ENCODE measurements at regions not wholly inside any gene's neighbourhood (a gene's known extent, or its start where the extent isn't known, plus 50 kb on each side); places are given as distances from the start of the nearest gene placed in this dataset.

- Histone ChIP-seq H3K4me1 (ENCODE audit: control insufficient read depth in 2 of 2, insufficient read depth in 2 of 2, low read length in 2 of 2) (no peaks in the 10 kb centered on the region), H3K27ac (ENCODE audit: low read depth, low read length) (no peak overlapping the region), H3K36me3 (ENCODE audit: control insufficient read depth in 2 of 3, insufficient read depth in 3 of 3, low read length in 3 of 3) (no peaks in the 10 kb centered on the region), H3K4me3 (ENCODE audit: low read length) (no peak overlapping the region), H3K27me3 (ENCODE audit: control insufficient read depth in 2 of 2, insufficient read depth in 2 of 2, low read length in 2 of 2) (no peaks in the 10 kb centered on the region), H3K9me3 (ENCODE audit: control insufficient read depth in 2 of 3, low read length in 3 of 3) (no peaks in the 10 kb centered on the region)
- Mint-ChIP-seq H3K9me3 (peaks cover 0 to 32% (median 7%) of the 10 kb centered on the region in 11 donors), H3K27ac (no peak overlapping the region), H3K36me3 (peaks cover 0 to 3% (median 0%) of the 10 kb centered on the region in 5 donors), H3K4me3 (no peak overlapping the region), H3K4me1 (no peaks in the 10 kb centered on the region), H3K27me3 (no peaks in the 10 kb centered on the region)
- ChIA-PET POLR2A (no interaction called here), CTCF (no interaction called here)
- no peak for ATAC-seq
- intact Hi-C loops (cut with micrococcal nuclease), result no loop called here
- no peak for DNase-seq
These were observed 653.6 kb upstream of the CNTNAP5 start for GRCh38 chr2:123371535-123371934.

GRCh38 chr2:123380370-123380935, 644.6 kb upstream of the CNTNAP5 start:
- H3K4me1 ChIP-seq (ENCODE audit: control insufficient read depth in 2 of 2, insufficient read depth in 2 of 2, low read length in 2 of 2), result no peaks in the 10 kb centered on the region
- Mint-ChIP-seq H3K36me3 (no peaks in the 10 kb centered on the region), H3K9me3 (peaks cover 3 to 32% (median 9%) of the 10 kb centered on the region in 11 donors), H3K27ac (no peak overlapping the region), H3K4me3 (no peak overlapping the region), H3K27me3 (no peaks in the 10 kb centered on the region), H3K4me1 (no peaks in the 10 kb centered on the region)
- ChIA-PET CTCF (no interaction called here), POLR2A (no interaction called here)
- no peak for ATAC-seq
- no peaks in the 10 kb centered on the region for H3K36me3 ChIP-seq (ENCODE audit: control insufficient read depth in 2 of 3, insufficient read depth in 3 of 3, low read length in 3 of 3)
- H3K27ac ChIP-seq (ENCODE audit: low read depth, low read length), result no peak overlapping the region
- intact Hi-C loops (cut with micrococcal nuclease), result no loop called here
- DNase-seq, result no peak
- no peak overlapping the region for H3K4me3 ChIP-seq (ENCODE audit: low read length)
- H3K9me3 ChIP-seq (ENCODE audit: control insufficient read depth in 2 of 3, low read length in 3 of 3), result no peaks in the 10 kb centered on the region
- no peaks in the 10 kb centered on the region for H3K27me3 ChIP-seq (ENCODE audit: control insufficient read depth in 2 of 2, insufficient read depth in 2 of 2, low read length in 2 of 2)

GRCh38 chr2:123415678-123416077, 609.4 kb upstream of the CNTNAP5 start:
- no peaks in the 10 kb centered on the region for H3K36me3 Mint-ChIP-seq
- CTCF ChIA-PET, result no interaction called here
- no peak overlapping the region for H3K27ac Mint-ChIP-seq
- H3K4me1 Mint-ChIP-seq, result no peaks in the 10 kb centered on the region
- Histone ChIP-seq H3K27ac (ENCODE audit: low read depth, low read length) (no peak overlapping the region), H3K4me1 (ENCODE audit: control insufficient read depth in 2 of 2, insufficient read depth in 2 of 2, low read length in 2 of 2) (no peaks in the 10 kb centered on the region), H3K27me3 (ENCODE audit: control insufficient read depth in 2 of 2, insufficient read depth in 2 of 2, low read length in 2 of 2) (no peaks in the 10 kb centered on the region), H3K4me3 (ENCODE audit: low read length) (no peak overlapping the region), H3K9me3 (ENCODE audit: control insufficient read depth in 2 of 3, low read length in 3 of 3) (no peaks in the 10 kb centered on the region), H3K36me3 (ENCODE audit: control insufficient read depth in 2 of 3, insufficient read depth in 3 of 3, low read length in 3 of 3) (no peaks in the 10 kb centered on the region)
- intact Hi-C loops (cut with micrococcal nuclease), result no loop called here
- peaks cover 0 to 26% (median 5%) of the 10 kb centered on the region in 11 donors for H3K9me3 Mint-ChIP-seq
- no peaks in the 10 kb centered on the region for H3K27me3 Mint-ChIP-seq
- H3K4me3 Mint-ChIP-seq, result no peak overlapping the region
- ATAC-seq (no peak), DNase-seq (no peak)
- POLR2A ChIA-PET, result no interaction called here

- no peaks in the 10 kb centered on the region for H3K27me3 ChIP-seq (ENCODE audit: control insufficient read depth in 2 of 2, insufficient read depth in 2 of 2, low read length in 2 of 2)
- Mint-ChIP-seq H3K36me3 (no peaks in the 10 kb centered on the region), H3K27ac (no peak overlapping the region), H3K4me3 (no peak overlapping the region), H3K27me3 (no peaks in the 10 kb centered on the region), H3K4me1 (no peaks in the 10 kb centered on the region), H3K9me3 (peaks cover 0 to 22% (median 7%) of the 10 kb centered on the region in 11 donors)
- no peaks in the 10 kb centered on the region for H3K36me3 ChIP-seq (ENCODE audit: control insufficient read depth in 2 of 3, insufficient read depth in 3 of 3, low read length in 3 of 3)
- intact Hi-C loops (cut with micrococcal nuclease), result no loop called here
- no peak for DNase-seq
- ChIA-PET POLR2A (no interaction called here), CTCF (no interaction called here)
- no peaks in the 10 kb centered on the region for H3K9me3 ChIP-seq (ENCODE audit: control insufficient read depth in 2 of 3, low read length in 3 of 3)
- ATAC-seq, result no peak
- no peak overlapping the region for H3K27ac ChIP-seq (ENCODE audit: low read depth, low read length)
- H3K4me1 ChIP-seq (ENCODE audit: control insufficient read depth in 2 of 2, insufficient read depth in 2 of 2, low read length in 2 of 2), result no peaks in the 10 kb centered on the region
- H3K4me3 ChIP-seq (ENCODE audit: low read length), result no peak overlapping the region
These were observed 605.1 kb upstream of the CNTNAP5 start for GRCh38 chr2:123419976-123420375.

GRCh38 chr2:123434546-123435395, 590.3 kb upstream of the CNTNAP5 start:
- Histone ChIP-seq H3K9me3 (ENCODE audit: control insufficient read depth in 2 of 3, low read length in 3 of 3) (no peaks in the 10 kb centered on the region), H3K4me3 (ENCODE audit: low read length) (no peak overlapping the region), H3K27ac (ENCODE audit: low read depth, low read length) (no peak overlapping the region), H3K36me3 (ENCODE audit: control insufficient read depth in 2 of 3, insufficient read depth in 3 of 3, low read length in 3 of 3) (no peaks in the 10 kb centered on the region), H3K27me3 (ENCODE audit: control insufficient read depth in 2 of 2, insufficient read depth in 2 of 2, low read length in 2 of 2) (no peaks in the 10 kb centered on the region), H3K4me1 (ENCODE audit: control insufficient read depth in 2 of 2, insufficient read depth in 2 of 2, low read length in 2 of 2) (no peaks in the 10 kb centered on the region)
- Mint-ChIP-seq H3K9me3 (peaks cover 0 to 18% (median 7%) of the 10 kb centered on the region in 11 donors), H3K27ac (no peak overlapping the region), H3K27me3 (no peaks in the 10 kb centered on the region), H3K4me1 (no peaks in the 10 kb centered on the region), H3K36me3 (no peaks in the 10 kb centered on the region), H3K4me3 (no peak overlapping the region)
- CTCF ChIA-PET, result interaction anchor here (0.6 kb wide), 2 partner anchors 11 to 84 kb away, joined by 3 read pairs; no protein-coding TSS in a partner anchor
- no peak for ATAC-seq
- POLR2A ChIA-PET, result no interaction called here
- intact Hi-C loops (cut with micrococcal nuclease), result no loop called here
- DNase-seq, result no peak

- no peaks in the 10 kb centered on the region for H3K36me3 ChIP-seq (ENCODE audit: control insufficient read depth in 2 of 3, insufficient read depth in 3 of 3, low read length in 3 of 3)
- Mint-ChIP-seq H3K27ac (no peak overlapping the region), H3K4me3 (no peak overlapping the region), H3K36me3 (no peaks in the 10 kb centered on the region), H3K9me3 (peaks cover 0 to 29% (median 7%) of the 10 kb centered on the region in 11 donors), H3K27me3 (no peaks in the 10 kb centered on the region), H3K4me1 (no peaks in the 10 kb centered on the region)
- CTCF ChIA-PET, result no interaction called here
- intact Hi-C loops (cut with micrococcal nuclease), result no loop called here
- POLR2A ChIA-PET, result no interaction called here
- H3K27ac ChIP-seq (ENCODE audit: low read depth, low read length), result no peak overlapping the region
- H3K27me3 ChIP-seq (ENCODE audit: control insufficient read depth in 2 of 2, insufficient read depth in 2 of 2, low read length in 2 of 2), result no peaks in the 10 kb centered on the region
- no peaks in the 10 kb centered on the region for H3K9me3 ChIP-seq (ENCODE audit: control insufficient read depth in 2 of 3, low read length in 3 of 3)
- DNase-seq (no peak), ATAC-seq (no peak)
- H3K4me3 ChIP-seq (ENCODE audit: low read length), result no peak overlapping the region
- no peaks in the 10 kb centered on the region for H3K4me1 ChIP-seq (ENCODE audit: control insufficient read depth in 2 of 2, insufficient read depth in 2 of 2, low read length in 2 of 2)
These were observed 586.8 kb upstream of the CNTNAP5 start for GRCh38 chr2:123438251-123438650.

GRCh38 chr2:123438675-123439074, 586.4 kb upstream of the CNTNAP5 start:
- Mint-ChIP-seq H3K27ac (no peak overlapping the region), H3K4me3 (no peak overlapping the region), H3K36me3 (no peaks in the 10 kb centered on the region), H3K9me3 (peaks cover 0 to 25% (median 7%) of the 10 kb centered on the region in 11 donors), H3K4me1 (no peaks in the 10 kb centered on the region), H3K27me3 (no peaks in the 10 kb centered on the region)
- H3K4me3 ChIP-seq (ENCODE audit: low read length), result no peak overlapping the region
- ChIA-PET POLR2A (no interaction called here), CTCF (no interaction called here)
- no peaks in the 10 kb centered on the region for H3K27me3 ChIP-seq (ENCODE audit: control insufficient read depth in 2 of 2, insufficient read depth in 2 of 2, low read length in 2 of 2)
- DNase-seq, result no peak
- no peaks in the 10 kb centered on the region for H3K9me3 ChIP-seq (ENCODE audit: control insufficient read depth in 2 of 3, low read length in 3 of 3)
- no peaks in the 10 kb centered on the region for H3K36me3 ChIP-seq (ENCODE audit: control insufficient read depth in 2 of 3, insufficient read depth in 3 of 3, low read length in 3 of 3)
- intact Hi-C loops (cut with micrococcal nuclease), result no loop called here
- no peak for ATAC-seq
- H3K27ac ChIP-seq (ENCODE audit: low read depth, low read length), result no peak overlapping the region
- H3K4me1 ChIP-seq (ENCODE audit: control insufficient read depth in 2 of 2, insufficient read depth in 2 of 2, low read length in 2 of 2), result no peaks in the 10 kb centered on the region

Data from naive thymus-derived CD4-positive, alpha-beta T cell (primary cell).